Activated effector memory CD4-positive, alpha-beta T cell treated with Interleukin-2 at 50 U/mL for 16 hours (primary cell): ENCODE measurements at regions not wholly inside any gene's neighbourhood (a gene's known extent, or its start where the extent isn't known, plus 50 kb on each side); places are given as distances from the start of the nearest gene placed in this dataset.

Experiments used
- DNase-seq: peaks from one replicate; pipeline ENCODE4 v3.0.0-alpha.2; 2020

- no peak for DNase-seq
These were observed 369.0 kb downstream of the CBLN2 start for GRCh38 chr18:72174972-72175649.

- no peak for DNase-seq
These were observed 372.5 kb downstream of the CBLN2 start for GRCh38 chr18:72171596-72171995.

GRCh38 chr18:72161691-72162090 is 382.5 kb downstream of the CBLN2 start:
- no peak for DNase-seq

GRCh38 chr18:72160510-72161445 is 383.4 kb downstream of the CBLN2 start:
- no peak for DNase-seq

- no peak for DNase-seq
These were observed 388.8 kb downstream of the CBLN2 start for GRCh38 chr18:72155327-72155726.

GRCh38 chr18:72154926-72155325 is 389.2 kb downstream of the CBLN2 start:
- no peak for DNase-seq

GRCh38 chr18:72152935-72153334 is 391.2 kb downstream of the CBLN2 start:
- no peak for DNase-seq

- DNase-seq = no peak
These were observed 396.3 kb downstream of the CBLN2 start for GRCh38 chr18:72147830-72148229.

GRCh38 chr18:72140007-72140406 is 404.1 kb downstream of the CBLN2 start:
- no peak for DNase-seq

- DNase-seq = no peak
These were observed 415.5 kb downstream of the CBLN2 start for GRCh38 chr18:72128649-72129048.

GRCh38 chr18:72122103-72122502 is 422.0 kb downstream of the CBLN2 start:
- no peak for DNase-seq

- no peak for DNase-seq
These were observed 425.1 kb downstream of the CBLN2 start for GRCh38 chr18:72119082-72119481.

- no peak for DNase-seq
These were observed 429.1 kb downstream of the CBLN2 start for GRCh38 chr18:72114801-72115594.

- DNase-seq = no peak
These were observed 436.3 kb downstream of the CBLN2 start for GRCh38 chr18:72107647-72108383.

- no peak for DNase-seq
These were observed 439.3 kb downstream of the CBLN2 start for GRCh38 chr18:72104851-72105250.

GRCh38 chr18:72102412-72102811 is 441.7 kb downstream of the CBLN2 start:
- no peak for DNase-seq

GRCh38 chr18:72100465-72101004 is 443.6 kb downstream of the CBLN2 start:
- DNase-seq = no peak

GRCh38 chr18:72091369-72091768 is 452.8 kb downstream of the CBLN2 start:
- DNase-seq = no peak

- no peak for DNase-seq
These were observed 454.7 kb downstream of the CBLN2 start for GRCh38 chr18:72089432-72089831.

GRCh38 chr18:72086421-72086820 is 457.7 kb downstream of the CBLN2 start:
- no peak for DNase-seq

- DNase-seq = no peak
These were observed 469.1 kb downstream of the CBLN2 start for GRCh38 chr18:72075040-72075439.

GRCh38 chr18:72063001-72063400 is 481.1 kb downstream of the CBLN2 start:
- no peak for DNase-seq
